ENCODE measurements at regions not wholly inside any gene's neighbourhood (a gene's known extent, or its start where the extent isn't known, plus 50 kb on each side); places are given as distances from the start of the nearest gene placed in this dataset.

- Histone ChIP-seq H3K27me3 (no peaks in the 10 kb centered on the region), H3K36me3 (no peaks in the 10 kb centered on the region), H3K27ac (no peak overlapping the region), H3K4me1 (no peaks in the 10 kb centered on the region), H3K4me3 (no peak overlapping the region), H3K9me3 (no peaks in the 10 kb centered on the region)
- no peak for TF ChIP-seq CTCF (IDR thresholded peaks at IDR 0.05)
- DNase-seq (ENCODE audit: low spot score) = no peak
Measured at GRCh38 chr17:77266891-77267341, 126.1 kb downstream of the SEC14L1 start.

GRCh38 chr17:77269696-77270681 lies 129.2 kb downstream of the SEC14L1 start:
- H3K9me3 ChIP-seq = no peaks in the 10 kb centered on the region
- DNase-seq (ENCODE audit: low spot score) = no peak
- H3K27me3 ChIP-seq = no peaks in the 10 kb centered on the region
- TF ChIP-seq CTCF (IDR thresholded peaks at IDR 0.05) = no peak
- no peak overlapping the region for H3K27ac ChIP-seq
- H3K36me3 ChIP-seq = no peaks in the 10 kb centered on the region
- no peaks in the 10 kb centered on the region for H3K4me1 ChIP-seq
- no peak overlapping the region for H3K4me3 ChIP-seq

GRCh38 chr17:77271411-77271810 lies 130.6 kb downstream of the SEC14L1 start:
- no peaks in the 10 kb centered on the region for H3K9me3 ChIP-seq
- H3K4me1 ChIP-seq = peaks cover 0 to 4% of the 10 kb centered on the region in 2 donors
- no peak overlapping the region for H3K27ac ChIP-seq
- no peaks in the 10 kb centered on the region for H3K27me3 ChIP-seq
- DNase-seq (ENCODE audit: low spot score) = no peak
- H3K4me3 ChIP-seq = no peak overlapping the region
- no peak for TF ChIP-seq CTCF (IDR thresholded peaks at IDR 0.05)
- no peaks in the 10 kb centered on the region for H3K36me3 ChIP-seq

GRCh38 chr17:77273397-77274085 lies 132.8 kb downstream of the SEC14L1 start:
- DNase-seq (ENCODE audit: low spot score) = no peak
- TF ChIP-seq CTCF (IDR thresholded peaks at IDR 0.05) = no peak
- no peaks in the 10 kb centered on the region for H3K9me3 ChIP-seq
- no peak overlapping the region for H3K4me3 ChIP-seq
- H3K27me3 ChIP-seq = no peaks in the 10 kb centered on the region
- H3K36me3 ChIP-seq = no peaks in the 10 kb centered on the region
- H3K4me1 ChIP-seq = peaks cover 0 to 4% of the 10 kb centered on the region in 2 donors
- H3K27ac ChIP-seq = no peak overlapping the region

- no peak for DNase-seq (ENCODE audit: low spot score)
- Histone ChIP-seq H3K4me1 (peaks cover 0 to 4% of the 10 kb centered on the region in 2 donors), H3K36me3 (no peaks in the 10 kb centered on the region), H3K27me3 (no peaks in the 10 kb centered on the region), H3K9me3 (no peaks in the 10 kb centered on the region), H3K27ac (no peak overlapping the region), H3K4me3 (no peak overlapping the region)
- no peak for TF ChIP-seq CTCF (IDR thresholded peaks at IDR 0.05)
Measured at GRCh38 chr17:77274096-77274845, 133.5 kb downstream of the SEC14L1 start.

All from right atrium auricular region (tissue), 2 donors.